ENCODE measurements at regions not wholly inside any gene's neighbourhood (a gene's known extent, or its start where the extent isn't known, plus 50 kb on each side); places are given as distances from the start of the nearest gene placed in this dataset.

DNA sequence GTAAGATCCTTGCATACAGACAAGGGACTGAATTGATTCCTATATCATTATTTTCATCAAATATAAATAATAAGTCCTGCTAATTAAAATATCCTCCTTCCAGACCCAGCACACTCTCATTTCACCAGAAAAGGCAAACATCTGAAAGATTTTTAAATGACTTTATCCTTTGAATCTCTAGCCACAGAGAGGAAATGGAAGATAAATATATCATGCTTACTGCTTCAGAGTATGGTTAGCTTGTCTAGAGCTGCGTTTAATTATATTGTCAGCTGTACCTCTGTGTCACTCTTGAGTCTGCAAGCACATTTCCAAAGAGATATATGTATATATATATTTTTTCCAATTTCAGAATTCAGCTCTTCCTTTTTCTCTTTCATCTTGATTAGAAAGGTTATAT is 232.7 kb downstream of the TRIB2 start:
- TF ChIP-seq, protein P1, sequence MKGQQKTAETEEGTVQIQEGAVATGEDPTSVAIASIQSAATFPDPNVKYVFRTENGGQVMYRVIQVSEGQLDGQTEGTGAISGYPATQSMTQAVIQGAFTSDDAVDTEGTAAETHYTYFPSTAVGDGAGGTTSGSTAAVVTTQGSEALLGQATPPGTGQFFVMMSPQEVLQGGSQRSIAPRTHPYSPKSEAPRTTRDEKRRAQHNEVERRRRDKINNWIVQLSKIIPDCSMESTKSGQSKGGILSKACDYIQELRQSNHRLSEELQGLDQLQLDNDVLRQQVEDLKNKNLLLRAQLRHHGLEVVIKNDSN (IDR thresholded peaks at IDR 0.05), result no peak
- TF ChIP-seq YY1 (IDR thresholded peaks at IDR 0.05; ENCODE audit: low read depth) (no peak), NFIC (IDR thresholded peaks at IDR 0.05) (no peak), TAF1 (IDR thresholded peaks at IDR 0.05; ENCODE audit: low read depth) (no peak), FOXM1 (IDR thresholded peaks at IDR 0.05; ENCODE audit: borderline replicate concordance, low read depth) (no peak), EGR1 (IDR thresholded peaks at IDR 0.05) (no peak), RAD21 (IDR thresholded peaks at IDR 0.05; ENCODE audit: low read depth) (no peak), EP300 (IDR thresholded peaks at IDR 0.05; ENCODE audit: borderline replicate concordance) (no peak), CEBPB (IDR thresholded peaks at IDR 0.05) (no peak)
- TF ChIP-seq, protein P2, sequence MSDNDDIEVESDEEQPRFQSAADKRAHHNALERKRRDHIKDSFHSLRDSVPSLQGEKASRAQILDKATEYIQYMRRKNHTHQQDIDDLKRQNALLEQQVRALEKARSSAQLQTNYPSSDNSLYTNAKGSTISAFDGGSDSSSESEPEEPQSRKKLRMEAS (IDR thresholded peaks at IDR 0.05), result no peak
- TF ChIP-seq, protein P3, sequence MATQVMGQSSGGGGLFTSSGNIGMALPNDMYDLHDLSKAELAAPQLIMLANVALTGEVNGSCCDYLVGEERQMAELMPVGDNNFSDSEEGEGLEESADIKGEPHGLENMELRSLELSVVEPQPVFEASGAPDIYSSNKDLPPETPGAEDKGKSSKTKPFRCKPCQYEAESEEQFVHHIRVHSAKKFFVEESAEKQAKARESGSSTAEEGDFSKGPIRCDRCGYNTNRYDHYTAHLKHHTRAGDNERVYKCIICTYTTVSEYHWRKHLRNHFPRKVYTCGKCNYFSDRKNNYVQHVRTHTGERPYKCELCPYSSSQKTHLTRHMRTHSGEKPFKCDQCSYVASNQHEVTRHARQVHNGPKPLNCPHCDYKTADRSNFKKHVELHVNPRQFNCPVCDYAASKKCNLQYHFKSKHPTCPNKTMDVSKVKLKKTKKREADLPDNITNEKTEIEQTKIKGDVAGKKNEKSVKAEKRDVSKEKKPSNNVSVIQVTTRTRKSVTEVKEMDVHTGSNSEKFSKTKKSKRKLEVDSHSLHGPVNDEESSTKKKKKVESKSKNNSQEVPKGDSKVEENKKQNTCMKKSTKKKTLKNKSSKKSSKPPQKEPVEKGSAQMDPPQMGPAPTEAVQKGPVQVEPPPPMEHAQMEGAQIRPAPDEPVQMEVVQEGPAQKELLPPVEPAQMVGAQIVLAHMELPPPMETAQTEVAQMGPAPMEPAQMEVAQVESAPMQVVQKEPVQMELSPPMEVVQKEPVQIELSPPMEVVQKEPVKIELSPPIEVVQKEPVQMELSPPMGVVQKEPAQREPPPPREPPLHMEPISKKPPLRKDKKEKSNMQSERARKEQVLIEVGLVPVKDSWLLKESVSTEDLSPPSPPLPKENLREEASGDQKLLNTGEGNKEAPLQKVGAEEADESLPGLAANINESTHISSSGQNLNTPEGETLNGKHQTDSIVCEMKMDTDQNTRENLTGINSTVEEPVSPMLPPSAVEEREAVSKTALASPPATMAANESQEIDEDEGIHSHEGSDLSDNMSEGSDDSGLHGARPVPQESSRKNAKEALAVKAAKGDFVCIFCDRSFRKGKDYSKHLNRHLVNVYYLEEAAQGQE (IDR thresholded peaks at IDR 0.05; ENCODE audit: low read depth), result no peak

Data from Ishikawa (cell line).